Neural cell (in vitro differentiated cells): ENCODE measurements at regions not wholly inside any gene's neighbourhood (a gene's known extent, or its start where the extent isn't known, plus 50 kb on each side); places are given as distances from the start of the nearest gene placed in this dataset.

Experiments used
- H2AFZ ChIP-seq: fragments of 200-600, 300-800 bp; sonication (generic), shearing (Covaris generic); 2 replicates; pipeline ENCODE4 v1.6.0; 2014; ENCODE audit warnings: low read depth, mild to moderate bottlenecking, antibody characterized with exemption, low read length, moderate library complexity
- H3F3A ChIP-seq: fragments of 200-600 bp; shearing (Covaris generic); 2 replicates; pipeline ENCODE4 v1.6.1; 2016; ENCODE audit warnings: mild to moderate bottlenecking, moderate library complexity, mixed read lengths, antibody characterized with exemption, low read length; ENCODE audit not compliant: insufficient read depth, poor library complexity, severe bottlenecking
- H3K27ac ChIP-seq: fragments of 200-600, 300-800 bp; sonication (generic), shearing (Covaris generic); 2 replicates; pipeline ENCODE4 v1.5.1; 2014; ENCODE audit warnings: mild to moderate bottlenecking, low read length, moderate library complexity
- H3K27me3 ChIP-seq: fragments of 300-800, 200-600 bp; sonication (generic), shearing (Covaris generic); 2 replicates; pipeline ENCODE4 v1.6.0; 2014; ENCODE audit warnings: mild to moderate bottlenecking, low read depth, low read length, moderate library complexity; ENCODE audit not compliant: insufficient read depth
- H3K36me3 ChIP-seq: fragments of 300-800, 200-600 bp; sonication (generic), shearing (Covaris generic); 2 replicates; pipeline ENCODE4 v1.5.1; 2014; ENCODE audit warnings: mild to moderate bottlenecking, antibody characterized with exemption, low read length, moderate library complexity; ENCODE audit not compliant: insufficient read depth
- H3K4me2 ChIP-seq: fragments of 300-800, 200-600 bp; sonication (generic), shearing (Covaris generic); 2 replicates; pipeline ENCODE4 v1.6.0; 2014; ENCODE audit warnings: mild to moderate bottlenecking, low read length
- H3K4me3 ChIP-seq: fragments of 300-800, 200-600 bp; sonication (generic), shearing (Covaris generic); 2 replicates; pipeline ENCODE4 v1.5.1; 2014; ENCODE audit warnings: mild to moderate bottlenecking, low read length, moderate library complexity
- H3K79me2 ChIP-seq: fragments of 200-600 bp; shearing (Covaris generic); replicated peaks from 2 replicates; pipeline ENCODE4 v1.6.0; 2014; ENCODE audit warnings: mild to moderate bottlenecking, low read length, moderate library complexity; ENCODE audit not compliant: insufficient read depth
- H3K9ac ChIP-seq: fragments of 300-800, 200-600 bp; sonication (generic), shearing (Covaris generic); 2 replicates; pipeline ENCODE4 v1.6.1; 2016; ENCODE audit warnings: mild to moderate bottlenecking, low read length, mixed read lengths
- H3K9me2 ChIP-seq: fragments of 200-600 bp; shearing (Covaris generic); 2 replicates; pipeline ENCODE4 v1.6.1; 2016; ENCODE audit warnings: mild to moderate bottlenecking, low read length, mixed read lengths; ENCODE audit not compliant: insufficient read depth
- H3K9me3 ChIP-seq: fragments of 200-600, 300-800 bp; sonication (generic), shearing (Covaris generic); 2 replicates; pipeline ENCODE4 v1.6.1; 2016; ENCODE audit warnings: mild to moderate bottlenecking, mixed run types, low read length, moderate library complexity, mixed read lengths
- H4K20me1 ChIP-seq: fragments of 200-600 bp; shearing (Covaris generic); 2 replicates; pipeline ENCODE4 v1.6.1; 2016; ENCODE audit warnings: mild to moderate bottlenecking, mixed run types; ENCODE audit not compliant: insufficient read depth
- CTCF ChIP-seq: fragments of 450-650 bp; IDR thresholded peaks from 2 replicates; pipeline ENCODE4 v1.5.1; 2014; ENCODE audit warnings: antibody characterized with exemption, mild to moderate bottlenecking, moderate library complexity; ENCODE audit not compliant: poor library complexity, severe bottlenecking
- EP300 ChIP-seq: fragments of 450-650 bp; conservative IDR thresholded peaks from 2 replicates; pipeline ENCODE4 v1.6.1; 2014; ENCODE audit warnings: antibody characterized with exemption, mild to moderate bottlenecking, moderate library complexity; ENCODE audit not compliant: poor library complexity, severe bottlenecking
- EZH2 ChIP-seq: fragments of 200-600, 300-800 bp; shearing (Covaris generic), sonication (generic); IDR thresholded peaks from 2 replicates; pipeline ENCODE4 v1.6.1; 2014; ENCODE audit warnings: antibody characterized with exemption, low read length, borderline replicate concordance, mild to moderate bottlenecking; ENCODE audit not compliant: insufficient read depth, poor library complexity, severe bottlenecking
- MXI1 ChIP-seq: fragments of 450-650 bp; conservative IDR thresholded peaks from 2 replicates; pipeline ENCODE4 v1.6.1; 2014; ENCODE audit warnings: antibody characterized with exemption, mild to moderate bottlenecking; ENCODE audit not compliant: poor library complexity, severe bottlenecking
- POLR2AphosphoS5 ChIP-seq: IDR thresholded peaks from 2 replicates; pipeline ENCODE4 v1.6.1; 2012
- RAD21 ChIP-seq: fragments of 450-650 bp; conservative IDR thresholded peaks from 2 replicates; pipeline ENCODE4 v1.6.1; 2014; ENCODE audit warnings: antibody characterized with exemption, mild to moderate bottlenecking, moderate library complexity
- REST ChIP-seq: IDR thresholded peaks from 2 replicates; pipeline ENCODE4 v1.6.1; 2012; ENCODE audit warnings: borderline replicate concordance
- SMC3 ChIP-seq: fragments of 450-650 bp; conservative IDR thresholded peaks from 2 replicates; pipeline ENCODE4 v1.6.1; 2014; ENCODE audit warnings: antibody characterized with exemption, mild to moderate bottlenecking, moderate library complexity; ENCODE audit not compliant: poor library complexity
- TAF1 ChIP-seq: IDR thresholded peaks from 2 replicates; pipeline ENCODE4 v1.6.1; 2012; ENCODE audit warnings: low read depth

GRCh38 chr2:195368249-195369217 is 288.5 kb upstream of the SLC39A10 start:
- H3F3A ChIP-seq: no peaks in the 10 kb centered on the region
- no peaks in the 10 kb centered on the region for H3K36me3 ChIP-seq
- H3K9ac ChIP-seq: no peak overlapping the region
- H3K27ac ChIP-seq: no peak overlapping the region
- H3K27me3 ChIP-seq: no peaks in the 10 kb centered on the region
- H2AFZ ChIP-seq: no peak overlapping the region
- no peak overlapping the region for H3K4me3 ChIP-seq
- H3K9me2 ChIP-seq: no peaks in the 10 kb centered on the region
- H3K79me2 ChIP-seq: no peaks in the 10 kb centered on the region
- no peaks in the 10 kb centered on the region for H4K20me1 ChIP-seq
- no peak overlapping the region for H3K4me2 ChIP-seq
- H3K9me3 ChIP-seq: no peaks in the 10 kb centered on the region
- no peak for TF ChIP-seq POLR2AphosphoS5
- no peak for TF ChIP-seq SMC3
- no peak for TF ChIP-seq RAD21
- no peak for TF ChIP-seq EP300
- no peak for TF ChIP-seq CTCF
- TF ChIP-seq MXI1: no peak
- TF ChIP-seq REST: no peak
- TF ChIP-seq TAF1: no peak
- no peak for TF ChIP-seq EZH2

- Histone ChIP-seq H3K9me2 (no peaks in the 10 kb centered on the region), H3K79me2 (no peaks in the 10 kb centered on the region), H4K20me1 (no peaks in the 10 kb centered on the region), H3K27ac (no peak overlapping the region), H3K9ac (no peak overlapping the region), H3K36me3 (no peaks in the 10 kb centered on the region), H3K4me3 (no peak overlapping the region), H3K27me3 (no peaks in the 10 kb centered on the region), H3F3A (no peaks in the 10 kb centered on the region), H2AFZ (no peak overlapping the region), H3K4me2 (no peak overlapping the region), H3K9me3 (no peaks in the 10 kb centered on the region)
- no peak for TF ChIP-seq POLR2AphosphoS5
- TF ChIP-seq REST: no peak
- TF ChIP-seq TAF1: no peak
- TF ChIP-seq EP300: no peak
- no peak for TF ChIP-seq SMC3
- no peak for TF ChIP-seq MXI1
- TF ChIP-seq RAD21: no peak
- TF ChIP-seq EZH2: no peak
- no peak for TF ChIP-seq CTCF
These were observed 289.2 kb upstream of the SLC39A10 start for GRCh38 chr2:195367809-195368208.
